NCI-H1694 (cell line): ENCODE measurements at regions not wholly inside any gene's neighbourhood (a gene's known extent, or its start where the extent isn't known, plus 50 kb on each side); places are given as distances from the start of the nearest gene placed in this dataset.
A peak's percentile ranks its signal among the peaks of the same experiment; 100 is the strongest.
"Not testable (repeated sequence)": the region's sequence is repeated elsewhere in the genome, so short reads cannot be mapped to it uniquely, and the experiment has no call there.

Experiments
- DNase-seq: peaks from one replicate; lab custom pipeline; 2025; lab: John Stamatoyannopoulos, UW

DNA sequence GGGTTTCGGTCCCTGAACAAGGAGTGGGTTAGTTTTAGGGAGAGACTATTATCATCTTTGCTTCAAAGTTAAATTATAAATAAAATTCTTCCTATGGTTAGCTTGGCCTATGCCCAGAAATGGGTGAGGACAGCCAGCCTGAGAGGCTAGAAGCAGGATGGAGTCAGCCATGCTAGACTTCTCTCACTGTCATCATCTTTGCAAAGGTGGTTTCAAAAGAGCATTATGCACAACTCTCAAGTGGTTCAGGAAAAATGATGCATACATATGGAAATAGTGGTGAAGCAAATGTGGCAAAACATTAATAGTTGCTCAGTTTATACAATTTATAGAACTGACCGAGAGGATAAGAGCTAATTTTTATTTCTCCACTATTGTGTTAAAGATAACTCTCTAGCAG, 124.3 kb upstream of the FOXN2 start:
- no peak for DNase-seq

DNA sequence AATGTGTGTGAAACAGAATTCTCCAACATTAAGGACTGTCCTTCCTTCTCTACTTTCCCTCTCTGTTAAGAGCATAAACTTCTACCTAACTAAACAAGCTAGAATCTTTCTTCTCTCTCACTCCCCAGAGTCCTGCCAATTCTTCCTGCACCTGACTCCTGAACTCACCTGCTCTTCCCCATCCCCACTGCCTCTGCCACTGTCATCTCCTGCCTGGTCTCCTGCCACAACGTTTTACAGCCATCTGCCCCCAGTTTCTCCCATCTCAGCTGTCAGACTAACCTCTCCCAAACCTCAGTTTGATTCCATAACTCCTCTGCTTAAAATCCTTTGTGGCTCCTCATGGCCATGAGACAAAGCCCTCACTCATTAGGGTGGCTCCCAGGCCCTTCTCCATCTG, 119.8 kb upstream of the FOXN2 start:
- DNase-seq = no peak

DNA sequence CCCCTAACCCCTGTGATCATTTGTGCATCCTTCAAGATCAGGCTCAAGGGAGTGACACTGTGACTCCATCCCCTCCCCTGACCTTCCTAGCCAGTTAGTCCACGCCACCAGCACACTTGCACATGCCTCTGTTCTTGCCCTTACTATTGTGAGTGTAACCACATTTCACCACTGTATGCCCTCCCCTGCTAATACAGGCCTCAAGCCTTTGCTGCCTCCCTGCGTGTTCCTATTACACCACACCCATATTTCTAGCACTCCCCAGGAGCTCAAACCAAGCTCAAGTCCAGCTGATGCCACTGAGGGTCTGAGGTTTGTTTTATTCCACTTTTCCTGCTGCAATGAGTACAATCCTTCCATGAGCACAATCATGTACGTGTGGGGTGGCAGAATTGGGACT, 119.3 kb upstream of the FOXN2 start:
- peak; percentile 25 for DNase-seq

DNA sequence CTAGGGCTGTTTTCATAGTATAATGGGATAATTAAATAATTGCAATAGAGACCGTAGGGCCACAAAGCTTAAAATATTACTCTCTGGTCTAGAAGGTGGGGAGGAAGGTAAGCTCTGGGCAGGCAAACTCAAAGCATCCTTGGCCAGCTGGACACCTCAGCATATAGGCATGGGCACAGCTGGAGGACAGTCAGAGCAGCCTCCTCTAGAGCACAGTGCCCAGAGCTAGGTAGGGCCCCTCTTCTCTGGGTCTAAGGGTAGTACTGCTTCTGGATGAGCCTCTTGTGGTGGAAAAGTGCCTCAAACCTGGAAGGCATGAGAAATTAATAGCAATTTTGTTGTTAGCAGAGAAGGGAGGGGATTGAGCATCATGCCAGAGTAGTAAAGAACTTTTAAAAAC, 116.9 kb upstream of the FOXN2 start:
- no peak for DNase-seq

DNA sequence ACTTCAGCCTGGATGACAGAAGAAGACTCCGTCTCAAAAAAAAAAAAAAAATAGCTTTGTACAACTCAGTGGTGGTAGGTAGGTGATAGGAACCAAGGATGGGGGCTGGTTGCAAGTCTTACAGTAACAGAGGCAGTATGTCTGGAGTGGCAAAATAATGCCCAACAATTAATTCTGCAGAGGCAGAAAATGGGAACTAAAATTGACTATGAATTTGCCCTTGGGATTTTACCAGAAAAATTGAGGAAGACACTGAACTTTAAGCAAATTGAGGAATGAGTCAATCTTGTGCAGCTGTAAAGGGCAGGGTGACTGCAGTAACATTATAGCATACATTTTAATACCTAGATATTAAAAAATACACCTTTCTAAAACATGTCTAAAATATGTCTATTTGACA, 116.1 kb upstream of the FOXN2 start:
- DNase-seq = no peak

DNA sequence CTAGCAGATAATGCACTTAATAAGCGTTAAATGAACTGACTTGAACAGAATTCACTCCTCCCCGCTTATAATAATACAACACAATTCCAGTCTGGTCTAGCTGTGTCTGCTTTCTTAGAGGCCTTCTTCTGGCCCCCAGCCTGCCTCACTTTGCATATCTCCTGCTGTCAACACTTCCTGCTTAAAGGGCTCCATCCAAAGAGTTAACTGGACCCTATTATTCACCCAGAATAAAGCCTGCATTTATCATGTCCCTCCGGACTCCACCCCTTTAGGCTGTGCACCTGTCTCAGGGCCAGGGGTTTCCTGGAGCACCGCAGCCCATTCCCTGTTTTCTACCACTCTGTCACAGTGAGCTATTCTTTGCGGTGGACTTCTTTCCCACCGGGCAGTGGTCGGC, 115.4 kb upstream of the FOXN2 start:
- no peak for DNase-seq

DNA sequence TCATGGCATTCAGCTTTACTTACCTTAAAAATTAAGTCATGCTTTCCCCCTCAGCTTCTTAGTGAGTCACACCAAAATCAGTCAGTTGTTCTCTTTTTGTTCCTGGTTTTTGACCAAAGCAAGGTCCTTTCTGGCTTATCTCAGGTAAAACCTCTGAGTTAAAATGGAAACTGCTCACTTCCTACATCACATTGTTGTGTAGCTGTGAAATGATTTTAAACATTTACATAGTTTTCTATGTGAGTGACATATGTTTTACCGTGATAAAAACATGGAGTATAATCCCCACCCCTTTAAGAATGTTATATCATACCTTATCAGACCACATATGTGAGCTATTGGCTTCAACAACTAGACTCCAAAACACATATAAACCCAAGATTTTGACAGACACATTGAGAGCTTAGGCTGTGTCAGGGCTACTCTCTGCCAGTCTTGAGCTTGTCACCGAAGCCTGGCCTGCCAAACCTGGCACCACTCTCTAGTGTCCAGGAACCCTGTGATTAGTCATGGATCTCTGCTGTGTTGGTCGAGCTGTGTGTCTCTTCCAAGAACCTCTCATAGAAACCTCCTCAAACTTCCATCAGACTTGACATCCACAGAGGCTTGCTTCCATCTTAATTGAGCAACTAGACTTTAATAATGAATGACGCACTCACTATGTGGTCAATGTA, 113.7 kb upstream of the FOXN2 start:
- DNase-seq = no peak

DNA sequence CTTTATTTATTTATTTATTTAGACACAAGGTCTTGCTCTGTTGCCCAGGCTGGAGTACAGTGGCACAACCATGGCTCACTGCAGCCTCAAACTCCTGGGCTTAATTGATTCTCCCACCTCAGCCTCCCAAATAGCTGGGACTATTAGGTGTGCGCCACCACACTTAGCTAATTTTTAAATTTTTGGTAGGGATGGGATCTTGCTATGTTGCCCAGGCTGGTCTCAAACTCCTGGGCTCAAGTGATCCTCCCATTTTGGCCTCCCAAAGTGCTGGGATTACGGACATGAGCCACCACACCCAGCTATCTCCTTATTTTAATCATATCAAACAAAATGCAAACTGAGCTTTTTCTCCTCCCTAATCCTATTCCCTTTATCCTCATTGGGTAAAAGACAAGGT, 113.0 kb upstream of the FOXN2 start:
- not testable (repeated sequence) for DNase-seq

DNA sequence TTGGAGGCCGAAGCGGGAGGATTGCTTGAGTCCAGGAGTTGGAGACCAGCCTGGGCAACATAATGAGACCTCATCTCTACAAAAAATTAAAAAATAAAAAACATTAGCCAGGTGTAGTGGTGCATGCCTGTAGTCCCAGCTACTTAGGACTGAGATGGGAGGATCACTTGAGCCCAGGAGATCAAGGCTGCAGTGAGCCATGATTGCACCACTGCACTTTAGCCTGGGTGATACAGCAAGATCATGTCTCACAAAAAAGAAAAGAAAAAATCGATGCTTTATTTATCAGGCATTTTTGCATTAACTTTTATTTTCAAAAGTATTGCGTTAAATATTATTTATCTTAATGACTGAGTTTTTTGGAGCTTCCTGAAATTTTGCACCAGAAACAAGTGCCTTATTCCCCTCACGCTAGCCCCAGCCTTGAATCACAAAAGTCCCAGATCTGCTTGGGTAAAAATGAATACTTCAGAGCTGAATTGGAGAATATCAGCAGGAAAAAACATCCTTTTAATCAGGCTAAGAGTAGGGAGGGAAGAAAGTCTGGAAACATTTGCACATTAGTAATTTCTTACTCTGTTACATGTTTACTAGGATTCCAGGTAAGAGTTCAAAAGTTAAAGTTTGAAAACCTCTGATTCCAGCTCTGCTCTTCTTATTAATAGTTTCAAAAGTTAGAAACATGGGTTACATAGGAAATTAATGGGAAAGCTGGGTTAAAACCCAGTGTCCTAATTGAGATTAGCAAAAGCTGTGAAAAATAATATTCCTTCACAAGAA, 111.4 kb upstream of the FOXN2 start:
- DNase-seq = no peak

DNA sequence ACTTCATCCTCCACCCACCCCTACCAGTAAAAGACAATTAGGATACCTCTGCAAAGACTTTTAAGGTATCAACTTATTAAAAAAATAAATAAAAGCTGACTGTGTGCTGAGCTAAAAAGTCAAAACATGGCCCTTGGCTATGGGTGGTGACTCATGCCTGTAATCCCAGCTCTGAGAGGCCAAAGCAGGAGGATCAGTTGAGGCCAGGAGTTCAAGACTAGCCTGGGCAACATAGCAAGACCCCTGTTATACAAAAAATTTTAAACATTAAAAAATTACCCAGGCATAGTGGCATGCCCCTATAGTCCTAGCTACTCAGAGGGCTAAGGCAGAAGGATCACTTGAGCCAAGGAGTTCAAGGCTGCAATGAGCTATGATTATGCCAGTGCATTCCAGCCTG, 110.8 kb upstream of the FOXN2 start:
- no peak for DNase-seq

DNA sequence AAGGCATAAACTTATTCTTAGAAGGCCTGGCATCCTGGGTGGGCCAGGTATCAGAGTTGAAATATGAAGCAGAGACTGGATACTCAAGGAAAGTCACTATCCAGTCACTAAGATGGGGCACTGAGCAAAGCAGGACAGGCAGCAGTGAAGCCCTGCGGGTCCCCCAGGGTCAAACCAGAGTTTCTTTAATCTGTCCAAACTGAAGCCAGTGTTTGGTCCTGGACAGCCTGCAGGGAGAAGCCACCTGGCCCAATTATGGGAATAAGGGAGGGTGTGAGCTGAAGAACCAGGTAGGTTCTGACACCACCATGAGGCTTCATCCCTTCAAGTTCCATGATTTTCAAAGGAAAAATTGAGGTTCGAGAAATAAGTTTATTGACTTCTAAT, 109.7 kb upstream of the FOXN2 start:
- no peak for DNase-seq

DNA sequence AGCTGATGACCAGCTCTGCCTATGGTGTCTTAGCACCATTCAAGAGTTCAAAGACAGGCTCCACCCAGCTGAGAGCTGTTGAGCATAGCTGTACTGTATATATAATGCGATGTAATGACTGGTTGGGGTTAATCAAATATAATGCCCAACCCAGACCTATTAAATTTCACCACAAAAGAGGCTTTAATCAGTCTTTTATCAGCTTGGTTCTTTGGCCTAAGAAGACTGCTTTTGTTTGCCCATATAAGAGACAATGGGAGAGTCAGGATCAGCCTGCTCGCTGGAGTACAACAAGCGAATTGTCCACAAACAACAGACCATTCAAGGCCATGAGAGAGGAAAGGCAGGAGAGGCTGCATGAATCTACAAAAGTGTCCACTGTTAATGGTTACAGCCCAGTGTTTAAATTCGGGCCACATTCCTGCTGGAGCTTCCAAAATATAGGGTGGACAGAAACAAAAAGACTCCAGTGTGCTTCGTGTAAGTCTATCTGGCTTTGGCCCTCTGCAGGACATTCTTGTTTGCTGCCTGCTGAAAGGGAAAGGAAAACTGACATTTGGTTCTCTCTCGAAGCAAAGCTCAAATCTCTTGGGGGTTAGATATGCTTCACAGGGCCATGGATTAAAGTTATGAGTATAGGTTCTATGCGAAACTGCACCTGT, 109.2 kb upstream of the FOXN2 start:
- no peak for DNase-seq

DNA sequence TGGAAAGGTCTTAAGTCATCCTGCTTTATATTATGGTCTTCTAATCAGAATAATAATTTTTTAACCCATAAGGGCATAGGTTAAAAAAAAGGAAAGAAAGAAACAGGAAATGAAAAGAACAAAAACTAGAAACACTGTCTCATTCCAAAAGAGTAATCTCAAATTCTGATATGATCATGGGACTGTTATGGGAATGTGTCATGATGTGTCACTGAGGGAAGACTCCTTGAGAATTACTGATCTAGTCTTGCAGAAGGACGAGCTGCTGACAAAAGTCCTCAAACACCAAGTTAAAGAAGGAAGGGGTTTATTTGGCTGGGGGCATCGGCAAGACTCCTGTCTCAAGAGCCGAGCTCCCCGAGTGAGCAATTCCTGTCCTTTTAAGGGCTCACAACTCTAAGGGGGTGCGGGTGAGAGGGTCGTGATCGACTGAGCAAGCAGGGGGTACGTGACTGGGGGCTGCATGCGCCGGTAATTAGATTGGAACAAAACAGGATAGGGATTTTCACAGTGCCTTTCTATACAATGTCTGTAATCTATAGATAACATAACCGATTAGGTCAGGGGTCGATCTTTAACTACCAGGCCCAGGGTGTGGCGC, 108.3 kb upstream of the FOXN2 start:
- DNase-seq = not testable (repeated sequence)

DNA sequence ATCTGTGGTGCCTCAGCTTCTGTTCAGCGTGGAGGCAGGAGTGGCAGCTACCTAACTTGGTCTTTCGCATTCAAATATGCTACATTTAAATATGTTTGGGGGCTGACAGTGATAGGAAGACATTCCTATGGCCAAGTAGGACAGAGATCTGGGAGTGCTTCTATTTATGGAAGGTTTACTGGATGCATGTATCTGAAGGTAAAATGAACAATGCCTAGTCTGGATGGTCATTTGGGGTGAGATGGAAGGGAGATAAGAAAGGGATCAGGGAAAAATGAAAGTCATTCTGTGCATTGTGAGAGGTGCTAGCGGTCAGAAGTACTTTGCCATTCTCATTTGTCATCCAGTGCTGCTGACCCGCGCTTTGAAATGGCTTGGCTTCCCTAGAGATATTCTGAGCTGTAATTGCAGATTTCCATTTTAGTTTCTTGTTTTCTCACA, 107.3 kb upstream of the FOXN2 start:
- no peak for DNase-seq

DNA sequence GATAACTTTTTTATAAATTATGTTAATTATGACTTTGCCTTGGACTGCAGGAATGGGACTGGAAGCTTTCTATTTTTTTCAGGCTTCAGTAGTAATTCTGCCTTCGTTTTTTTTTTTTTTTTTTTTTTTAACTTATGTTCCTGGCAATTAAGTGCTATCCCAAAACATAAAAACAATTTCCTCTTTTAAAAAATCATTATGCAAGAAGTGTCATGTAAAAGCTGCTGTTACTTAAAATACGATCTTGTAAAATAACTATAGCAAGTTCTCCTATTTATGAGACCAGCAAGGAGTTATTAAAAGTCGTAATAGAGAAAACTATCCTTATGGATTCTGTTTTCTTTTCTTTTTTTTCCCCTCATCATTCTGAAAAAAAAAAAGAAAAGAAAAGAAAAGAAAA, 106.6 kb upstream of the FOXN2 start:
- DNase-seq = no peak

DNA sequence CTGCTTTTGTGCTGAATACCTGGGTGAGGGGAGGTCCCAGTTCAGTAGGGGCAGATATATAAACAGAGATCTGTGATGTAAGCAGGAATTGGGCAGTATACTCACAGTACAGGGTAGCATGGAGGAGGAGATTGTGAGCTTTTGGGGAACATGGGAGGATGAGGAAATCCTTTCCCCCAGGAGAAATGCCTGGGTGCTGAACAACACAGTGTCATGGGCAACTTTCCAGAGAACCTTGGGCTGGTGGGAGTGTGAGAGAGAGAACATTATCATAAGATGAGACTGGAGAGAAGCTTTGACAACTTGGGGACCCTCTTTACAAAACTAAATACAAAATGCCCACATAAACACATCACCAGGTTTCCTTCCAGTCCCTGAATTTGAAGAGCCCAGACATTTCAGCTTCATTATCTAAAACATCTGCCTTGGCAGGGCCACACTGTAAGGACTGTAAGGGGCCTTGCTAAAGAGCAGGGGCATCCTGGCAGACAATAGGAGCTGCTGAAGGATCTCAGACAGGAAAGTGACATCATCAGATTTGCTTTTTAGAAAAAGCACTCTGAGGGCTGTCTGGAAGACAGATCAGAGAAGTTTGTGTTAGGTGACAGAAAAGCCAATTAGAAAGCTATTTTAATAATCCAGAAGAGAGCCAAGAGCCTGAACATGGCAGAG, 105.1 kb upstream of the FOXN2 start:
- DNase-seq = no peak

DNA sequence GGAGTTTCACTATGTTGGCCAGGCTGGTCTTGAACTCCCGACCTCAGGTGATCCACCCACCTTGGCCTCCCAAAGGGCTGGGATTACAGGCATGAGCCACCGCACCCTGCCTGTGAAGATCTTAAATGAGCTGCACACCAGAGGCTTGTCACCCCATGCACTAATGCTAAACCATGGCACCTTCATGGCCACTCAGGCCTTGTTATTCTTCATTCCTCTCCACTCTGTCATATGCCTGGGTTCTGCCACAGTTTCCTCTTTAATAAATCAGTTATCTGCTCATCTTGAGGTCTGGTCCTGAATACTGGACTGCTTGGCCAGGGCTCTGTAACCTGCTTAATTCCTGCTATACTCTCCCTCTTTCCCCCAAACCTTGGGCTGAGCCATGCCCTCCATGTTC, 104.3 kb upstream of the FOXN2 start:
- DNase-seq = no peak

DNA sequence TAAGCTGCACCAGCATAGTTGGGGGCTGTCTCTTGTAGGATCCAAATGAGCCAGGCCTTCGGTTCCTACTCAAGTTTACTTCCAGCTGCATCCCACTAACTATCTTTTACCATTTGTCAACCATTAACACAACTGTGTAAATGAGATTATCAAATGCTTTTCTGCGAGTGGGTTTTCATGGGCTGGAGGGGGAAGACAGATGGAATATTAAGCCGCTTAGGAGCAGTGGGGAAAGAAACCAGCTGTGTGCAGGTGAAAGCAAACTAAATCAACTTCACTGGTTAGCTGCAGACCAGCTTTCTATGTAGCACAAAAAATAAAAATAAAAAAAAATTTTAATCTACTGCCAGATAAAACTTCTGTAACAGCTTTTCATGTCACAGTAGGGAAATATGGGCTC, 100.8 kb upstream of the FOXN2 start:
- DNase-seq = no peak

DNA sequence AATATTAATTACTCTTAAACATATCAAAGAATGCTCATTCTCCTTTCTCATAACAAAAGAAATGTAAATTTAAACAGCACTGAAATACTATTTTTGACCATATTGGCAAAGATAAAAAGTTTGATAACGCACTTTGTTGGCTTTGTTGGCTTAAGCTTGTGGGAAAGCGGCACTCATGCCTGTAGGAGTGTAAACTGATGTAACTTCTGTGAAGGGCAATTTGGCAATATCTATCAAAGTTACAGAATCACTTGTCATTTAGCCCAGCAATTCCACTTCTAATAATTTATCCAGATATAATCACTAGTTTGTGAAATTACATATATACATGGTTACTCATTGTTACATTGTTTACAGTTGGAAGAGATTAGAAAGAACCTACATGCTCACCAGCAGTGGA, 96.3 kb upstream of the FOXN2 start:
- no peak for DNase-seq

DNA sequence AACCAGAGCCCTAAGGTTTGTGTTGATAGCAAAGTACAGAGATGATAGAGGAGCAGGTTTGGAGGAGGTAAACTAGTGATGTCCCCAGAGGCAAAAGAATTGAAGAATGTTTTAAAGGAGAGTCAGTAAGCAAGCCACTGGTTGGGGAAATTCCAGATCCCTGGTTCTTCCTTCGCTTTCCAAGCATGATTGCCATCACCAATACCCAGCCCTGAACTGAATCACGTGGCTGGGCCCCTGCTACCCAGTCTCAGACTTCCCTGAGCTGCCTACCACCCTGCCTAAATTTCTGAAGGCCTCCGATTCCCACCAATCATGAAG, 95.3 kb upstream of the FOXN2 start:
- DNase-seq = no peak

DNA sequence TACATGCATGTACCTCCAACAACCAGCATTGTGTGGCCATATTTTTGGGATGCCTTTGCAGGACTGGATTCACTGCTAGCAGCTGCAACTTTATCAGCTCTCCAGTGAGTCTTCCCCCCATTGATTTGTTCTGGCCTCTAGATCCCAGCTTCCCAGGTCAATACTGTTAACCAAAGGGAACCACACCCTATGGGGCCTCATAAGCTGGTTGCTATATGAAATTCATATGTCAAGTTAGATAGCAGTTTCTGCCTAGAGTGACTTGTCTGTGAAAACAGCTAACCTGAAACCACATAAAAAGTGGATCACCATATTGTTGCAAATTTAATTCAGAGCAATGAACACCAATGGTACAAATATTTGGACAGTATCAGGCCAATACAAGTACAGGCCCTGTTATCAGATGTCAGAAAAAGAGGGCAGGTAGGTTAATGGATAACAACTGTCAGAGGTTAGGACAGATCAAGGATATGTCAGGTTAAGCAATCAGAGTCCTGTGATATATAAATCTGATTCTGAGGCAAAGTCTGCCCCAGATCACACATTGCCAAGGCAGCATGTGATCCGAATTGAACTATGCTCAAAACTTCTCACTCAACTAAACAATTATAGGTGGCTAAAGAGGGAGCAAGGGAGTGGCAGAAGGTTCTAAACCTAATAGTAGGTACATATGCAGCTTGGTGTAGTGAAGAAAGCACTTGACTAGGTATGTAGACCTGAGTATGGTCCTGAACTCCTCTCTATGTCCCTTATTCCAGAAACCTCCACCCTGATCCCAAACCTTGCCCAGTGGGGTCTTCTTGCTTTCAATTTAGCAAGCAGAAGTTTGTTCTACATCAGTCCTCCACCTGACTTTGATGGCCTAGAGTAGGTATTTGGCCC, 94.7 kb upstream of the FOXN2 start:
- DNase-seq = no peak

DNA sequence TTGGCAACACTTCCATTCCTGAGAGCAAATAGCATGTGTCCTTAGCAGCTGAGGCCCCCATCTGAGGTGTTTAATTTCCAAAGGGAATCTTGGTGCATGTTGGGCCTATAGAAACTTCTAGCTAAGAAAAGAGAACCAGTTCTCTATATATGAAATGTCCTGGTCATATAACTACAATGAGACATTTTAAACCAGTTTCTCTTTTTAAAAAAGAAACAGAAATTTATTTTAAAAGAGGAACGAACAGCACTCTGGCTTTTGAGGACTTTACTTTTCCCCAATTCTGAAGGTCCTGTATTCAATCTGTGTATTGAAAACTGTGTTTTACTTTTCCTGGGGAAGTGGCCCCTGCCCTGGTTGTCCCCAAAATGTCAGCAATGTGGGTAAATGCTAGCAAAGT, 94.0 kb upstream of the FOXN2 start:
- DNase-seq = no peak
